Fibroblast of skin of abdomen (primary cell): ENCODE measurements at regions not wholly inside any gene's neighbourhood (a gene's known extent, or its start where the extent isn't known, plus 50 kb on each side); places are given as distances from the start of the nearest gene placed in this dataset.

Experiments used
- DNase-seq: peaks from one replicate; pipeline ENCODE4 v3.0.0-alpha.2; 2013

GRCh38 chr9:7234144-7234543 is 476.4 kb downstream of the KDM4C start:
- DNase-seq: peak; percentile 12

GRCh38 chr9:7229571-7229970 is 471.8 kb downstream of the KDM4C start:
- no peak for DNase-seq

- no peak for DNase-seq
Measured at GRCh38 chr9:7228726-7229125, 471.0 kb downstream of the KDM4C start.

GRCh38 chr9:7227951-7228350 is 470.2 kb downstream of the KDM4C start:
- no peak for DNase-seq

- DNase-seq: no peak
Measured at GRCh38 chr9:7226007-7226640, 468.4 kb downstream of the KDM4C start.
